DND-41 (cell line): ENCODE measurements at regions not wholly inside any gene's neighbourhood (a gene's known extent, or its start where the extent isn't known, plus 50 kb on each side); places are given as distances from the start of the nearest gene placed in this dataset.

ENCODE experiments used
- EZH2 ChIP-seq: IDR thresholded peaks from 3 replicates; pipeline ENCODE4 v1.6.1; 2012; ENCODE audit warnings: borderline replicate concordance, low read depth, mild to moderate bottlenecking, moderate library complexity, low read length, inconsistent platforms; ENCODE audit not compliant: severe bottlenecking
- TF ChIP-seq, protein P1 (sequence below): IDR thresholded peaks from 2 replicates; pipeline ENCODE4 v1.5.1; 2012; ENCODE audit warnings: borderline replicate concordance, low read length, moderate library complexity, mild to moderate bottlenecking; ENCODE audit not compliant: poor library complexity, severe bottlenecking; ENCODE audit errors: extremely low read depth

DNA sequence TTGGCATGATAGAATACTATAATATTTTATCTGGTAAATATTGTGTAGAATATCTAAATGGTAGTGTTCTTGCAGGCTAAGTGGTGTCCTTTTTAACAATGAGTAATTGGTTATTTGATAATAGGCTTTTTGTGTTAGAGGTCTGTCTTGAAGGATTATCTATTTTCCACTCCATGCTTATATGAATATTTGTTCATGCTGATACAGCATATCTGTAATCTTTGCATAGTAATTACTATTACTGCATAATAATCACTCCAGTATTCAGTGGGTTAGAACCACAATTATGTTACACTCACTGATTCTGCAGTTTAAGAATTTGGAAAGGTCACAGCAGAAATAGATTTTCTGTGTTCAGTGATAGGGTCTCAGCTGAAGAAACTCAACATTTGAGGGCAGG, 1229.9 kb downstream of the MAT2B start:
- TF ChIP-seq, protein P1, sequence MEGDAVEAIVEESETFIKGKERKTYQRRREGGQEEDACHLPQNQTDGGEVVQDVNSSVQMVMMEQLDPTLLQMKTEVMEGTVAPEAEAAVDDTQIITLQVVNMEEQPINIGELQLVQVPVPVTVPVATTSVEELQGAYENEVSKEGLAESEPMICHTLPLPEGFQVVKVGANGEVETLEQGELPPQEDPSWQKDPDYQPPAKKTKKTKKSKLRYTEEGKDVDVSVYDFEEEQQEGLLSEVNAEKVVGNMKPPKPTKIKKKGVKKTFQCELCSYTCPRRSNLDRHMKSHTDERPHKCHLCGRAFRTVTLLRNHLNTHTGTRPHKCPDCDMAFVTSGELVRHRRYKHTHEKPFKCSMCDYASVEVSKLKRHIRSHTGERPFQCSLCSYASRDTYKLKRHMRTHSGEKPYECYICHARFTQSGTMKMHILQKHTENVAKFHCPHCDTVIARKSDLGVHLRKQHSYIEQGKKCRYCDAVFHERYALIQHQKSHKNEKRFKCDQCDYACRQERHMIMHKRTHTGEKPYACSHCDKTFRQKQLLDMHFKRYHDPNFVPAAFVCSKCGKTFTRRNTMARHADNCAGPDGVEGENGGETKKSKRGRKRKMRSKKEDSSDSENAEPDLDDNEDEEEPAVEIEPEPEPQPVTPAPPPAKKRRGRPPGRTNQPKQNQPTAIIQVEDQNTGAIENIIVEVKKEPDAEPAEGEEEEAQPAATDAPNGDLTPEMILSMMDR: no peak
- no peak for TF ChIP-seq EZH2
